Adipocyte (in vitro differentiated cells): ENCODE measurements at regions not wholly inside any gene's neighbourhood (a gene's known extent, or its start where the extent isn't known, plus 50 kb on each side); places are given as distances from the start of the nearest gene placed in this dataset.
A peak's percentile ranks its signal among the peaks of the same experiment; 100 is the strongest.

Experiments used
- DNase-seq: peaks from one replicate; pipeline ENCODE4 v3.0.0-alpha.2; 2015; ENCODE audit warnings: low read depth
- H3K27me3 ChIP-seq: replicated peaks from 2 replicates; pipeline ENCODE4 v1.7.0; 2013; ENCODE audit warnings: mild to moderate bottlenecking, low read length, moderate library complexity; ENCODE audit not compliant: control insufficient read depth, insufficient read depth
- H3K36me3 ChIP-seq: 2 replicates; pipeline ENCODE4 v1.7.0; 2013; ENCODE audit warnings: low read length, mild to moderate bottlenecking, moderate library complexity; ENCODE audit not compliant: control insufficient read depth, insufficient read depth, severe bottlenecking
- H3K4me1 ChIP-seq: 2 replicates; pipeline ENCODE4 v1.7.0; 2013; ENCODE audit warnings: mild to moderate bottlenecking, low read length, moderate library complexity; ENCODE audit not compliant: control insufficient read depth, insufficient read depth
- H3K4me3 ChIP-seq: 2 replicates; pipeline ENCODE4 v1.7.0; 2013; ENCODE audit warnings: mild to moderate bottlenecking, low read length, moderate library complexity
- H3K9ac ChIP-seq: 2 replicates; pipeline ENCODE4 v1.7.0; 2013; ENCODE audit warnings: mild to moderate bottlenecking, low read length, moderate library complexity
- H3K9me3 ChIP-seq: 2 replicates; pipeline ENCODE4 v1.7.0; 2013; ENCODE audit warnings: mild to moderate bottlenecking, low read length, moderate library complexity; ENCODE audit not compliant: control insufficient read depth

- Histone ChIP-seq H3K27me3 (peaks cover 5% of the 10 kb centered on the region), H3K9ac (no peak overlapping the region), H3K9me3 (no peaks in the 10 kb centered on the region), H3K4me1 (no peaks in the 10 kb centered on the region), H3K4me3 (no peak overlapping the region), H3K36me3 (no peaks in the 10 kb centered on the region)
- no peak for DNase-seq
Measured at GRCh38 chr2:58866527-58866926, 625.4 kb upstream of the FANCL start.

GRCh38 chr2:58866040-58866439 lies 624.9 kb upstream of the FANCL start:
- H3K4me3 ChIP-seq = no peak overlapping the region
- DNase-seq = no peak
- no peaks in the 10 kb centered on the region for H3K36me3 ChIP-seq
- H3K27me3 ChIP-seq = peaks cover 5% of the 10 kb centered on the region
- no peaks in the 10 kb centered on the region for H3K9me3 ChIP-seq
- no peaks in the 10 kb centered on the region for H3K4me1 ChIP-seq
- H3K9ac ChIP-seq = no peak overlapping the region

- H3K9me3 ChIP-seq = no peaks in the 10 kb centered on the region
- H3K9ac ChIP-seq = no peak overlapping the region
- no peaks in the 10 kb centered on the region for H3K36me3 ChIP-seq
Measured at GRCh38 chr2:58865436-58865835, 624.3 kb upstream of the FANCL start.

GRCh38 chr2:58862244-58862643 lies 621.1 kb upstream of the FANCL start:
- peaks cover 5% of the 10 kb centered on the region for H3K27me3 ChIP-seq
- H3K9ac ChIP-seq = no peak overlapping the region
- no peak overlapping the region for H3K4me3 ChIP-seq
- H3K36me3 ChIP-seq = no peaks in the 10 kb centered on the region
- no peaks in the 10 kb centered on the region for H3K4me1 ChIP-seq
- DNase-seq = no peak
- H3K9me3 ChIP-seq = peaks cover 20% of the 10 kb centered on the region

More at GRCh38 chr2:58865436-58865835, 624.3 kb upstream of the FANCL start:
- no peak for DNase-seq
- Histone ChIP-seq H3K4me1 (no peaks in the 10 kb centered on the region), H3K27me3 (peaks cover 5% of the 10 kb centered on the region), H3K4me3 (no peak overlapping the region)

GRCh38 chr2:58860586-58860985 lies 619.5 kb upstream of the FANCL start:
- Histone ChIP-seq H3K4me3 (no peak overlapping the region), H3K4me1 (no peaks in the 10 kb centered on the region), H3K27me3 (no peaks in the 10 kb centered on the region), H3K9me3 (peaks cover 35% of the 10 kb centered on the region), H3K36me3 (no peaks in the 10 kb centered on the region), H3K9ac (no peak overlapping the region)
- DNase-seq = no peak

- Histone ChIP-seq H3K36me3 (no peaks in the 10 kb centered on the region), H3K9ac (no peak overlapping the region), H3K4me1 (no peaks in the 10 kb centered on the region), H3K27me3 (no peaks in the 10 kb centered on the region), H3K9me3 (peaks cover 35% of the 10 kb centered on the region), H3K4me3 (no peak overlapping the region)
- no peak for DNase-seq
Measured at GRCh38 chr2:58856100-58856499, 615.0 kb upstream of the FANCL start.

GRCh38 chr2:58853420-58853819 lies 612.3 kb upstream of the FANCL start:
- no peak overlapping the region for H3K9ac ChIP-seq
- DNase-seq = no peak

GRCh38 chr2:58852905-58853304 lies 611.8 kb upstream of the FANCL start:
- H3K36me3 ChIP-seq = no peaks in the 10 kb centered on the region
- H3K27me3 ChIP-seq = no peaks in the 10 kb centered on the region
- H3K4me3 ChIP-seq = no peak overlapping the region
- no peak for DNase-seq
- H3K4me1 ChIP-seq = no peaks in the 10 kb centered on the region
- H3K9me3 ChIP-seq = peaks cover 22% of the 10 kb centered on the region
- no peak overlapping the region for H3K9ac ChIP-seq

More at GRCh38 chr2:58853420-58853819, 612.3 kb upstream of the FANCL start:
- Histone ChIP-seq H3K27me3 (no peaks in the 10 kb centered on the region), H3K9me3 (peaks cover 24% of the 10 kb centered on the region), H3K36me3 (no peaks in the 10 kb centered on the region), H3K4me1 (no peaks in the 10 kb centered on the region), H3K4me3 (no peak overlapping the region)

GRCh38 chr2:58852243-58852642 lies 611.1 kb upstream of the FANCL start:
- H3K4me1 ChIP-seq = no peaks in the 10 kb centered on the region
- H3K27me3 ChIP-seq = no peaks in the 10 kb centered on the region
- H3K4me3 ChIP-seq = no peak overlapping the region
- no peaks in the 10 kb centered on the region for H3K36me3 ChIP-seq
- no peak for DNase-seq
- no peak overlapping the region for H3K9ac ChIP-seq
- peaks cover 15% of the 10 kb centered on the region for H3K9me3 ChIP-seq

GRCh38 chr2:58851598-58851997 lies 610.5 kb upstream of the FANCL start:
- peak; percentile 6 for DNase-seq
- Histone ChIP-seq H3K9me3 (peaks cover 9% of the 10 kb centered on the region), H3K4me1 (no peaks in the 10 kb centered on the region), H3K27me3 (no peaks in the 10 kb centered on the region), H3K9ac (no peak overlapping the region), H3K4me3 (no peak overlapping the region), H3K36me3 (no peaks in the 10 kb centered on the region)

- H3K4me3 ChIP-seq = no peak overlapping the region
- no peaks in the 10 kb centered on the region for H3K27me3 ChIP-seq
- no peak for DNase-seq
- no peak overlapping the region for H3K9ac ChIP-seq
- no peaks in the 10 kb centered on the region for H3K4me1 ChIP-seq
- no peaks in the 10 kb centered on the region for H3K36me3 ChIP-seq
- no peaks in the 10 kb centered on the region for H3K9me3 ChIP-seq
Measured at GRCh38 chr2:58845011-58845410, 603.9 kb upstream of the FANCL start.

- Histone ChIP-seq H3K36me3 (no peaks in the 10 kb centered on the region), H3K27me3 (no peaks in the 10 kb centered on the region), H3K4me3 (no peak overlapping the region), H3K9ac (no peak overlapping the region), H3K9me3 (no peaks in the 10 kb centered on the region), H3K4me1 (no peaks in the 10 kb centered on the region)
- DNase-seq = no peak
Measured at GRCh38 chr2:58842501-58843155, 601.5 kb upstream of the FANCL start.
